ENCODE measurements at regions not wholly inside any gene's neighbourhood (a gene's known extent, or its start where the extent isn't known, plus 50 kb on each side); places are given as distances from the start of the nearest gene placed in this dataset.

DNA sequence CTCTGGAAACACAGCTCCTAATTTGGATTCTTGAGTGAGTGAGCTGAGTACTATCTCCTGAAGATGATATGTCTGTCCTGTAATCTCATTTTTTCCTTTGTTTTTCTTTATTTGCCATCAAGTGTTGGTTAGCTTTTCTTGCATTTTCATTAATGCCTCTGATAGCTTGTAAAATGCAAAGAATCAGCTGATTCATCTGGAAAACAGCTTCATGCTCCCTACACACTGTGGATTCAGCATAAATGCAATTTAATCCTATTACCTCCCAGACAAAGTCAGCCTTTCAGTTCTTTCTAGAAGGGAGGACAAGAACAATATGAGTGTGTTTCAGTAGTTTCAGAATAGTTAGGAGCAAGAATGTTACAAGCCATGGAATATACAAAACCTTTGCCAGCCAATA lies 79.4 kb downstream of the DACT1 start:
- Histone ChIP-seq H3K36me3 (ENCODE audit: control insufficient read depth, insufficient read depth, low read length) (no peaks in the 10 kb centered on the region), H3K9ac (ENCODE audit: low read length) (no peak overlapping the region), H3K4me1 (ENCODE audit: control insufficient read depth, insufficient read depth, low read length) (no peaks in the 10 kb centered on the region), H3K27ac (ENCODE audit: low read depth, low read length) (no peak overlapping the region), H3K4me3 (ENCODE audit: low read length) (no peak overlapping the region), H3K27me3 (ENCODE audit: control insufficient read depth, insufficient read depth, low read length) (no peaks in the 10 kb centered on the region)

DNA sequence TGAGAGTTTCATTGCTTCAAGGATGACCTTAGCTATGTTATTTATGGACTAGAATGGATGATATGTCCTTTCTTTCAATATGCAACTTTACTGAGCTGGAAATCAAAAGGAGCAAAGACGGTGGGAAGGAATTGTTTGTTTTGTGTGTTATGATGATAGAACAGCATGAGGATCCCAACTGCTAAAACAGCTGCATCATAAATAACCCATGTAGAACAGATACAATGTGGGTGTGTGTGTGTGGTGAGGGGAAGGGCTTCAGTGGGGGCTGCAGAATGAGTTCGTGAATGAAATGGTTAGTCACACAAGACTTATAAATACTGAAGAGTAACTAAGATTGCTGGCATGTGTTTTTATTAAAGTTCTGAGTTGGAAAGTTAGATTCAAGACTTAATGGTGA lies 80.1 kb downstream of the DACT1 start:
- Histone ChIP-seq H3K4me3 (ENCODE audit: low read length) (no peak overlapping the region), H3K9ac (ENCODE audit: low read length) (no peak overlapping the region), H3K27me3 (ENCODE audit: control insufficient read depth, insufficient read depth, low read length) (no peaks in the 10 kb centered on the region), H3K36me3 (ENCODE audit: control insufficient read depth, insufficient read depth, low read length) (no peaks in the 10 kb centered on the region), H3K27ac (ENCODE audit: low read depth, low read length) (no peak overlapping the region), H3K4me1 (ENCODE audit: control insufficient read depth, insufficient read depth, low read length) (no peaks in the 10 kb centered on the region)

DNA sequence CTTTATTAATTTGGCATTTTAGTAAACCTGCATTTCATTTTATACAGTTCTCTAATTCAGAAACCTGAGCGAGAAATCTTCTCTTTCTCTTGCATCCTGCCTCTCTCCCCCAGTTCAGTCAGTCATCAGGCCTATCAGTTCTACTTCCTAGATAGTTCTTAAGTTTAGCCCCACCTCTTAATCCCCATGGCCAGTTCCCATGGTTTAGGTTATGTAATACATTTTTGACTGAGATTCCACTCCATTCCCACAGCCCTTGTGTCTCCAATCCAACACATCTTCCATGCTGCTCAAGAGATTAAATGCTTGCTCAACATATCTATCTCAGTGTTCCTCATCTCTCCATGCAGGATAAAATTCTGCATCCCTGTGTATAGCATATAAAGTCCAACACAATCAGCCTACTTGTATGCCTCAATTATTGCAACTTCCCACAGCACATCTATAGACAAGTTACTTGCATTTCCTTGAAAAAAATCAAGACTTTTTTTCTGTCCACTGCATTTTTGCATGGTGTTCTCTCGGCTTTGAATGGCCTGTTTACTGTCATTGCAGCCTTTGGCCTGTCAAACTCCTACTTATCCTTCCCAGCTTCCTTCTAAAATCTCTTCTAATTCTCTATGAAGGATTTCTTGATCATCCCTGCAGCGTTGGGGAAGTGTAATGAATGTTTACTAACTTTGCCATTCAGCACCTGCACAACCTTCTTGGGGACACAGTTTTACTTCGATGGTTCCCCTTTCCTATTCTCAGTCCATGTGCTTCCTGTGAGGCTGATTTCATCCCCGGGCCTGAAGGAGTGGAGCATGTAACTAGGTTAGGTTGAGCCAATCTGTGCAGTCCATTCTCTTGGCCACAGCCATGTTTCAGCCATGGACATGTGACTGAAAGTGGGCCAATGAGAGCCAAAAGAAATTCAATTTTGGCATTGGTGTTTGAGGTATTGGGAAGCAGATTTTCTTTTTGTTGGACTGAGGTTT lies 80.8 kb downstream of the DACT1 start:
- H3K36me3 ChIP-seq (ENCODE audit: control insufficient read depth, insufficient read depth, low read length): no peaks in the 10 kb centered on the region
- H3K27ac ChIP-seq (ENCODE audit: low read depth, low read length): no peak overlapping the region
- H3K9ac ChIP-seq (ENCODE audit: low read length): no peak overlapping the region
- H3K4me3 ChIP-seq (ENCODE audit: low read length): no peak overlapping the region
- H3K4me1 ChIP-seq (ENCODE audit: control insufficient read depth, insufficient read depth, low read length): no peaks in the 10 kb centered on the region
- H3K27me3 ChIP-seq (ENCODE audit: control insufficient read depth, insufficient read depth, low read length): no peaks in the 10 kb centered on the region

DNA sequence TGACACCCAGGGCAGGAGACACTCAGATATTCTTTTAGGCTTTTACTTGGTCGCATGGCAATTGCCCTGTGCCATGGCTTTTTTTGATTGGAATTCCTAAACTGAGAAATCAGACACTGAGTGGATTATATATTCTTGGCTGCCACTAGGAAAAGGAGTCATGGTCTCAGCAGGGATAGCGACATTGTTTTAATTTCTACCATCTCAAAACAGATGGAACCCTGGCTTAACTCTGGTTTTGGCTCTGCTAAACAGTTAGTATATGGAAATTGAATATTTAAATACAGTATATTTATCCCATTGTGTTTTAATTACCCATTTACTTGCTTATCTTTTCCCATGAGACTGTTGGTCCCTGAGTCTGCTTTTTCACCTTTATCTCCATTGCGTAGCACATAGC lies 84.0 kb downstream of the DACT1 start:
- Histone ChIP-seq H3K36me3 (ENCODE audit: control insufficient read depth, insufficient read depth, low read length) (no peaks in the 10 kb centered on the region), H3K27me3 (ENCODE audit: control insufficient read depth, insufficient read depth, low read length) (no peaks in the 10 kb centered on the region), H3K27ac (ENCODE audit: low read depth, low read length) (no peak overlapping the region), H3K4me1 (ENCODE audit: control insufficient read depth, insufficient read depth, low read length) (no peaks in the 10 kb centered on the region), H3K9ac (ENCODE audit: low read length) (no peak overlapping the region), H3K4me3 (ENCODE audit: low read length) (no peak overlapping the region)

DNA sequence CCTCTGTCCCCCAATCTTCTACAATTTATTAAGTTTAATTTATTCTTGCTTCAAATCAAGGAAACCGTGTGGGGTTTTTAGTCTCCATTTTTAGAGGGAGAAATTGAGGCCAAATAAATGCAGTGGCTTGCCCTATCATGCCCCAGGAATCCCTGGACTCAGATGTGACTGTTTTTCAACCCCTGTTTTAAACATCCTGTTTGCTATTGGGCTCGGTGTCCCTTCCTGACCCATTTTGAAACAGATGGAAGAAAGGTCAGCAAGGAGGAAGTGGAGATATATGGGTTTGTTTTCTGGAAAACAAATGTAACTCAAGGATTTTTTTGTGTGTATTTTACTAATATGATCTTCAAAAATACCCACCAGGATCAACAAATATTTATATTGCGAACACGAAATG lies 84.7 kb downstream of the DACT1 start:
- no peak overlapping the region for H3K9ac ChIP-seq (ENCODE audit: low read length)
- H3K27ac ChIP-seq (ENCODE audit: low read depth, low read length): no peak overlapping the region

DNA sequence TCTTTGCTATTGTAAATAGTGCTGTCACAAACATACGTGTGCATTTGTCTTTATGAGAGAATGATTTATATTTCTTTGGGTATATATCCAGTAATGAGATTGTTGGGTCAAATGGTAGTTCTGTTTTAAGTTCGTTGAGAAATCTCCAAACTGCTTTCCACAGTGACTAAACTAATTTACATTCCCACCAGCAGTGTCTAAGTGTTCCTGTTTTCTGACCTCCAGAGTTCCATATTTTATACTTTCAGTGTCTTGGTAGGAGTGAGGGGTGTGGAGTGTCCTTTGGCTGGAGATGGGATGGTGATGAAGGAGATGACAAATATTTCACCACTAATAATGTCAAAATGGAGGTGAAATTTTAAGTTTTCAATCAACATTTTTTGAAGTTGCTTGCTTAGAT lies 86.4 kb downstream of the DACT1 start:
- Histone ChIP-seq H3K4me1 (ENCODE audit: control insufficient read depth, insufficient read depth, low read length) (no peaks in the 10 kb centered on the region), H3K9ac (ENCODE audit: low read length) (no peak overlapping the region), H3K36me3 (ENCODE audit: control insufficient read depth, insufficient read depth, low read length) (no peaks in the 10 kb centered on the region), H3K27ac (ENCODE audit: low read depth, low read length) (no peak overlapping the region), H3K4me3 (ENCODE audit: low read length) (no peak overlapping the region), H3K27me3 (ENCODE audit: control insufficient read depth, insufficient read depth, low read length) (no peaks in the 10 kb centered on the region)

More for the DNA sequence above, 84.7 kb downstream of the DACT1 start:
- no peaks in the 10 kb centered on the region for H3K27me3 ChIP-seq (ENCODE audit: control insufficient read depth, insufficient read depth, low read length)
- H3K4me3 ChIP-seq (ENCODE audit: low read length): no peak overlapping the region
- no peaks in the 10 kb centered on the region for H3K4me1 ChIP-seq (ENCODE audit: control insufficient read depth, insufficient read depth, low read length)
- H3K36me3 ChIP-seq (ENCODE audit: control insufficient read depth, insufficient read depth, low read length): no peaks in the 10 kb centered on the region

DNA sequence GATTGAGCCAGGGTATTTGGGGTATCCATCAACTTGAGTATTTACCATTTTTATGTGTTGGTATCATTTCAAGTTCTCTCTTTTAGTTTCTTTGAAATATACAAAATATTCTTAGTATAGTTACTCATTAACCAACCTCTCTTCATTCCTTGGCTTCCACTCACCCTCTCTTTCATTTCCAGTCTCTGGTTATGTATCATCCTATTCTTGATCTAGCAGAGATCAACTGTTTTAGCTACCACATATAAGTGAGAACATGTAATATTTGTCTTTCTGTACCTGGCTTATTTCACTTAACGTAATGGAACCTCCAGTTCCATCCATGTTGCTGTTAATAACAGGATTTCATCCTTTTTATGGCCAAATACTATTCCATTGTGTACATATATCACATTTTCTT lies 86.9 kb downstream of the DACT1 start:
- Histone ChIP-seq H3K9ac (ENCODE audit: low read length) (no peak overlapping the region), H3K36me3 (ENCODE audit: control insufficient read depth, insufficient read depth, low read length) (no peaks in the 10 kb centered on the region), H3K4me1 (ENCODE audit: control insufficient read depth, insufficient read depth, low read length) (no peaks in the 10 kb centered on the region), H3K27ac (ENCODE audit: low read depth, low read length) (no peak overlapping the region), H3K4me3 (ENCODE audit: low read length) (no peak overlapping the region), H3K27me3 (ENCODE audit: control insufficient read depth, insufficient read depth, low read length) (no peaks in the 10 kb centered on the region)

DNA sequence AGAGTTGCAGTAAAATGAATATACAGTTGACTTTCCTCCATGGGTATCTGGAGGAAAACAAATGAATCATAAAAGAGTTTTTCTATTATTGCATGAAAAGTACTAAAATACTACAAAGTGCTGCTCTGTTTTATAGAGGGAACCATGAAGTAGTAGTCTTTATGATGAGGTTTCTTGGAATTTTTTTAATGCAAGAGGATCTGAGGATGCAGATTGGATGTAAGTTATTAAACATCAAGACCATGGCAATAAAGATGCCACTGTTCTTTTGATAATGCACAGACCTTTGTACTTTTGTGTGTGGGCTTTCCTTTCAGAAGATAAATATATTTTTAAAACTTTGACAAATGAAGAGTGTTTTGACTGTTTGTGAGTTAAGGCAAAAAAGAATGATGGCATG lies 87.5 kb downstream of the DACT1 start:
- Histone ChIP-seq H3K4me1 (ENCODE audit: control insufficient read depth, insufficient read depth, low read length) (no peaks in the 10 kb centered on the region), H3K27me3 (ENCODE audit: control insufficient read depth, insufficient read depth, low read length) (no peaks in the 10 kb centered on the region), H3K4me3 (ENCODE audit: low read length) (no peak overlapping the region)

DNA sequence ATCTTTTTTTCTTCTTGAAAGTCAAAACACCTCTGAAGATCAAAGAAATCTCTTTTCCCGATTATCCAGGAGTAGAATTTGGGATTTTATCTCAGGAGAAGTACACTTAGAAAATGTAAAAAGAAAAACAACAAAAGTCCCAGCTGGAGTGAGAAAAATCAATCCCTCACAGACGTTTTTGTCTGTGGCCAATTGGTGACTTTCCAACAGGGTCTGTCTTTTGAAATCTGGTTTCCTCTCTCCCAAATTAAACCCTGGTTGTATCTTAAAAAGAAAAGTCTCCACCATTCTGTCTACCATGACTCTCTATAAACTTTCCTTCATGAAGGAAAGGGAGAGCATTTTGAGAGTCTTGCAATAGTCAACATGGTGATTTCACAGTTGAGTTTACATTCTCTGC lies 88.1 kb downstream of the DACT1 start:
- Histone ChIP-seq H3K4me1 (ENCODE audit: control insufficient read depth, insufficient read depth, low read length) (no peaks in the 10 kb centered on the region), H3K9ac (ENCODE audit: low read length) (no peak overlapping the region)

More for the DNA sequence above, 87.5 kb downstream of the DACT1 start:
- Histone ChIP-seq H3K9ac (ENCODE audit: low read length) (no peak overlapping the region), H3K36me3 (ENCODE audit: control insufficient read depth, insufficient read depth, low read length) (no peaks in the 10 kb centered on the region), H3K27ac (ENCODE audit: low read depth, low read length) (no peak overlapping the region)

DNA sequence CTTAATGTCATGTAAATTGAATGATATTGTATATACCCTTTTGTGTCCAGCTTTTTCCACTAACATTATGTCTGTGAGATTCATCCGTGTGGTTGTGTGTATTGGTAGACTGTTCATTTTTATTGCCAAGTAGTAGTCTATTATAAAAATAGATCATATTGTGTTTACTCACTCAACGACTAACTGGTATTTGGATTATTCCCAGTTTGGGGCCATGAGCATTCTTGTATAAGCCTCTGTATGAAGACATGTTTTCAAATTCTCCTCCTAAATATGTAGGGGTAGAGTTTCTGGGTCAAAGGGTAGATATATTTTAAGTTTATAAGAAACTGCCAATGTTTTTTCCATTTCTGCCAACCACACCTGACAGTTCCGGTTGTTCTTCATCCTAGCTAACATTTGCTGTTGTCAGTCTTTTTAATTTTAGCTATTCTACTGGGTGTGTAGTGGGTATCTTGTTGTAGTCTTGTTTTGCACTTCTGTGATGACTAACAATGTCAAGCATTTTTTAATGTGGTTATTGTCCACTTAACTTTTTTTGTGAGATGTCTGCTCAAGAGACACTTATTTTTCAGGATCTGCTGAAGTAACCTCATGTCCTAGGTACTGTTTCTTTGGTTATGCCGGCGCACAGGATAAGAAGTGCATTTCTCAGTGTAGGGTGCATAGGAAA lies 93.2 kb downstream of the DACT1 start:
- H3K36me3 ChIP-seq (ENCODE audit: control insufficient read depth, insufficient read depth, low read length): no peaks in the 10 kb centered on the region
- H3K9ac ChIP-seq (ENCODE audit: low read length): no peak overlapping the region
- H3K27me3 ChIP-seq (ENCODE audit: control insufficient read depth, insufficient read depth, low read length): no peaks in the 10 kb centered on the region
- H3K4me3 ChIP-seq (ENCODE audit: low read length): no peak overlapping the region
- no peaks in the 10 kb centered on the region for H3K4me1 ChIP-seq (ENCODE audit: control insufficient read depth, insufficient read depth, low read length)
- H3K27ac ChIP-seq (ENCODE audit: low read depth, low read length): no peak overlapping the region

More for the DNA sequence above, 88.1 kb downstream of the DACT1 start:
- Histone ChIP-seq H3K27ac (ENCODE audit: low read depth, low read length) (no peak overlapping the region), H3K36me3 (ENCODE audit: control insufficient read depth, insufficient read depth, low read length) (no peaks in the 10 kb centered on the region), H3K4me3 (ENCODE audit: low read length) (no peak overlapping the region), H3K27me3 (ENCODE audit: control insufficient read depth, insufficient read depth, low read length) (no peaks in the 10 kb centered on the region)

DNA sequence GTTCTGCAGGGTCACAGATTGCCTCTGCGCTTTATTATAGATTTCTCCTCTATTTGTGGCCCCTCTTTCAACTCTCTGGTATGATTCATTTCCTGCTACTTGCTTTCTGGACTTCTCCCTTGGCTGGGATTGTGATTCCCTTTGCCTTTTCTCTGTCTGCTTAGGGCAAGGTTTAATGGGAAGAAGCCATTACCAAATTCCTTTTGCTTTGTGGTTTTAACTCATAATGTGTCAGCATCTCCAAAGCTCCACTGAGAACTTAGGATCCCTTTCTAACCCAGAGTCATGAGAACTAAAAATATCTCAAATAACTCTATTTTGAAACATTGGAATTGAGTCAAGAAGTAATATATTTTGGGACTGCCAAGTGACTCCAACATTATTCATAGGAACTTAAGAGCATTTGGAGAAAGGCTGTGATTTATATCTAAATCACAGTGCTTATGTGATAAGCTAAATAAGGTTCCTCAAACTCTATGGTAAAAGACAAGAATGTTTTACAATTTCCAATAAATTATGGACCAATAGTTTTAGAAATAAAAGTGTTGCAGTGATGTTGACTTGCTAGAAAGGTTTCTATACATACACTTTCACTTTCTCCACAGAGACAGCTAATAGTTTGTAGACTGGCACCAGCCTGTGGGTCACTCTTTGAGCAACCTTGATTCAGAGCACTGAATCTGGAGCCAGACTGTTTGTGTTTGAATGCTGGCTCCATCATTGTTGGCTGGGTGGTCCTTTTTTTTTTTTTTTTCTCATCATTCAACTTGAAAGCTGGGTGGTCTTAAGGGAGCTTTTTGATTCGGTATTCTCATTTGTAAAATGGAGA lies 93.9 kb downstream of the DACT1 start:
- Histone ChIP-seq H3K36me3 (ENCODE audit: control insufficient read depth, insufficient read depth, low read length) (no peaks in the 10 kb centered on the region), H3K4me1 (ENCODE audit: control insufficient read depth, insufficient read depth, low read length) (no peaks in the 10 kb centered on the region), H3K4me3 (ENCODE audit: low read length) (no peak overlapping the region), H3K9ac (ENCODE audit: low read length) (no peak overlapping the region), H3K27me3 (ENCODE audit: control insufficient read depth, insufficient read depth, low read length) (no peaks in the 10 kb centered on the region), H3K27ac (ENCODE audit: low read depth, low read length) (no peak overlapping the region)

DNA sequence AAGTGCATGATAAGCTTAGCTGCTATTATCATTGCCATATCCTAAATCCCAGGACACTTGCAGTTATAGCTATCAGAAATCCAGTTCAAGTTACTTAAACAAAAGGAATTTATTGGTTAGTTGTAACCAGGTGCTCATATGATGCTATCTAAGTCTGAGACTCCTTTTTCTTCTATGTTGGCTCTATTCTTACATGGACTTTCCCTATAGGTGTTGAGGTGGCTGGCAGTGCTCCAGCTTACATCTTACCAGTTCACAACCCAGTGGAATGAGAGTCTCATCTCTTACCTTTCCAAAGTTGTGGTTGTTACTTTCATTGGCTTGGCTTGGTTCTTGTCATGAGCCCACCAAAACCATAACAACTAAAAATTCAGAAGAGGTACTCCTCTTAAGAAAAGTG lies 94.6 kb downstream of the DACT1 start:
- Histone ChIP-seq H3K27me3 (ENCODE audit: control insufficient read depth, insufficient read depth, low read length) (no peaks in the 10 kb centered on the region), H3K4me1 (ENCODE audit: control insufficient read depth, insufficient read depth, low read length) (no peaks in the 10 kb centered on the region), H3K36me3 (ENCODE audit: control insufficient read depth, insufficient read depth, low read length) (no peaks in the 10 kb centered on the region), H3K27ac (ENCODE audit: low read depth, low read length) (no peak overlapping the region), H3K9ac (ENCODE audit: low read length) (no peak overlapping the region), H3K4me3 (ENCODE audit: low read length) (no peak overlapping the region)
